ENCODE measurements at regions not wholly inside any gene's neighbourhood (a gene's known extent, or its start where the extent isn't known, plus 50 kb on each side); places are given as distances from the start of the nearest gene placed in this dataset.

- DNase-seq (ENCODE audit: extremely low spot score, unreplicated experiment), result no peak
- no peak overlapping the region for H3K27ac Mint-ChIP-seq (ENCODE audit: unreplicated experiment)
- H3K4me3 Mint-ChIP-seq (ENCODE audit: unreplicated experiment), result no peak overlapping the region
- TF ChIP-seq, protein P1, sequence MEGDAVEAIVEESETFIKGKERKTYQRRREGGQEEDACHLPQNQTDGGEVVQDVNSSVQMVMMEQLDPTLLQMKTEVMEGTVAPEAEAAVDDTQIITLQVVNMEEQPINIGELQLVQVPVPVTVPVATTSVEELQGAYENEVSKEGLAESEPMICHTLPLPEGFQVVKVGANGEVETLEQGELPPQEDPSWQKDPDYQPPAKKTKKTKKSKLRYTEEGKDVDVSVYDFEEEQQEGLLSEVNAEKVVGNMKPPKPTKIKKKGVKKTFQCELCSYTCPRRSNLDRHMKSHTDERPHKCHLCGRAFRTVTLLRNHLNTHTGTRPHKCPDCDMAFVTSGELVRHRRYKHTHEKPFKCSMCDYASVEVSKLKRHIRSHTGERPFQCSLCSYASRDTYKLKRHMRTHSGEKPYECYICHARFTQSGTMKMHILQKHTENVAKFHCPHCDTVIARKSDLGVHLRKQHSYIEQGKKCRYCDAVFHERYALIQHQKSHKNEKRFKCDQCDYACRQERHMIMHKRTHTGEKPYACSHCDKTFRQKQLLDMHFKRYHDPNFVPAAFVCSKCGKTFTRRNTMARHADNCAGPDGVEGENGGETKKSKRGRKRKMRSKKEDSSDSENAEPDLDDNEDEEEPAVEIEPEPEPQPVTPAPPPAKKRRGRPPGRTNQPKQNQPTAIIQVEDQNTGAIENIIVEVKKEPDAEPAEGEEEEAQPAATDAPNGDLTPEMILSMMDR (IDR thresholded peaks at IDR 0.05), result no peak
- H3K36me3 Mint-ChIP-seq (ENCODE audit: unreplicated experiment), result no peaks in the 10 kb centered on the region
- no peaks in the 10 kb centered on the region for H3K4me1 Mint-ChIP-seq (ENCODE audit: unreplicated experiment)
- H3K9me3 Mint-ChIP-seq (ENCODE audit: unreplicated experiment), result no peaks in the 10 kb centered on the region
- H3K27me3 Mint-ChIP-seq (ENCODE audit: unreplicated experiment), result peaks cover 8% of the 10 kb centered on the region
Measured at GRCh38 chr14:62468946-62469345, 576.3 kb downstream of the KCNH5 start.

- Mint-ChIP-seq H3K4me3 (ENCODE audit: unreplicated experiment) (no peak overlapping the region), H3K36me3 (ENCODE audit: unreplicated experiment) (no peaks in the 10 kb centered on the region)
Measured at GRCh38 chr14:62470935-62471334, 574.3 kb downstream of the KCNH5 start.

GRCh38 chr14:62491146-62491545 is 554.1 kb downstream of the KCNH5 start:
- H3K4me3 Mint-ChIP-seq (ENCODE audit: unreplicated experiment), result no peak overlapping the region
- no peaks in the 10 kb centered on the region for H3K27me3 Mint-ChIP-seq (ENCODE audit: unreplicated experiment)
- DNase-seq (ENCODE audit: extremely low spot score, unreplicated experiment), result no peak
- no peak overlapping the region for H3K27ac Mint-ChIP-seq (ENCODE audit: unreplicated experiment)
- no peaks in the 10 kb centered on the region for H3K4me1 Mint-ChIP-seq (ENCODE audit: unreplicated experiment)
- peaks cover 13% of the 10 kb centered on the region for H3K9me3 Mint-ChIP-seq (ENCODE audit: unreplicated experiment)
- TF ChIP-seq, protein P1 (IDR thresholded peaks at IDR 0.05), result no peak
- H3K36me3 Mint-ChIP-seq (ENCODE audit: unreplicated experiment), result no peaks in the 10 kb centered on the region

More at GRCh38 chr14:62470935-62471334, 574.3 kb downstream of the KCNH5 start:
- peaks cover 8% of the 10 kb centered on the region for H3K27me3 Mint-ChIP-seq (ENCODE audit: unreplicated experiment)
- DNase-seq (ENCODE audit: extremely low spot score, unreplicated experiment), result no peak
- TF ChIP-seq, protein P1 (IDR thresholded peaks at IDR 0.05), result no peak
- no peaks in the 10 kb centered on the region for H3K4me1 Mint-ChIP-seq (ENCODE audit: unreplicated experiment)
- no peaks in the 10 kb centered on the region for H3K9me3 Mint-ChIP-seq (ENCODE audit: unreplicated experiment)
- no peak overlapping the region for H3K27ac Mint-ChIP-seq (ENCODE audit: unreplicated experiment)

- Mint-ChIP-seq H3K9me3 (ENCODE audit: unreplicated experiment) (peaks cover 35% of the 10 kb centered on the region), H3K4me1 (ENCODE audit: unreplicated experiment) (no peaks in the 10 kb centered on the region), H3K27ac (ENCODE audit: unreplicated experiment) (no peak overlapping the region), H3K36me3 (ENCODE audit: unreplicated experiment) (no peaks in the 10 kb centered on the region), H3K27me3 (ENCODE audit: unreplicated experiment) (no peaks in the 10 kb centered on the region), H3K4me3 (ENCODE audit: unreplicated experiment) (no peak overlapping the region)
- TF ChIP-seq, protein P1 (IDR thresholded peaks at IDR 0.05), result no peak
- DNase-seq (ENCODE audit: extremely low spot score, unreplicated experiment), result no peak
Measured at GRCh38 chr14:62497708-62498107, 547.5 kb downstream of the KCNH5 start.

DNA sequence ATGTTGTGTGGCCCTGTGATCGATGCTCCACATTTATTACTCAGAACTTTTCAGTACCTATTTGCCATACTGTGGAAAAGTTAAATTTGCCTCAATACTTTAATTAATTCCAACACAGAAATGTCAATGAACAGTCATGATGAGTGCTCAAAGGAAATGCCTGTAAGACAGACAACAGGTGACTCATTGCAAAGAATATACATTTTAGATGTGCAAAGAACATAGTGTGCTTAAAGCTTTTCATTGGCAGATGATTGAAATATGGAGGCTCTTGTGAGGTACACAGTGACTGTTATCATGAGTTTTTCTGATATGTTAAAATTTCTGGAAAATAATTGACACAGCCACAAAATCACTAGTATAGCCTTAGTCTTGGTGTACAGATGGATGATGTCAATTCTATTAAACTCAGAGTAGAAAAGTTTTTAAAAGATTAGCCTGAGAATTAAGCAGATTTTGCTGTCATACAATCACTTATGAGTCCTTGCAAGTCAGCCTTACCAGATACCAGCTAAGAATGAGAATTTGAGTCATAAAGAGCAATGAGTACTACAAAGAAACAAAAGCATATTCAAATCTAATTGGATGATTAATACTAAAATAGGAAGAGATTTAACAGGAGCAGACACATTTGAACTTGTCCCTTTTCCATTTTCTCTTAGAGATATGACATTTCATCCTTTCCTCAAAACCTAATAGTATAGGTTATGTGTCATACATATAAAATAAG is 544.1 kb downstream of the KCNH5 start:
- no peak overlapping the region for H3K4me3 Mint-ChIP-seq (ENCODE audit: unreplicated experiment)
- H3K9me3 Mint-ChIP-seq (ENCODE audit: unreplicated experiment), result peaks cover 25% of the 10 kb centered on the region
- H3K4me1 Mint-ChIP-seq (ENCODE audit: unreplicated experiment), result no peaks in the 10 kb centered on the region
- no peaks in the 10 kb centered on the region for H3K27me3 Mint-ChIP-seq (ENCODE audit: unreplicated experiment)
- TF ChIP-seq, protein P1 (IDR thresholded peaks at IDR 0.05), result no peak
- no peak for DNase-seq (ENCODE audit: extremely low spot score, unreplicated experiment)
- H3K36me3 Mint-ChIP-seq (ENCODE audit: unreplicated experiment), result no peaks in the 10 kb centered on the region
- no peak overlapping the region for H3K27ac Mint-ChIP-seq (ENCODE audit: unreplicated experiment)
